Stimulated activated memory B cell treated with anti-CD40 and anti-IgM and Interleukin-4, amounts not matched to agents 10 μg/mL and 1 μg/mL and 100 μg/mL, for 72 hours (primary cell): ENCODE measurements at regions not wholly inside any gene's neighbourhood (a gene's known extent, or its start where the extent isn't known, plus 50 kb on each side); places are given as distances from the start of the nearest gene placed in this dataset.
"Not testable (repeated sequence)": the region's sequence is repeated elsewhere in the genome, so short reads cannot be mapped to it uniquely, and the experiment has no call there.

Experiments used
- ATAC-seq: fragments of 150-1000 bp; cut with Tn5 transposase; 2 replicates; pipeline ENCODE4 v1.10.0; 2021
- H3K27ac Mint-ChIP-seq: one replicate; pipeline ENCODE4 v1.8.0; 2022; ENCODE audit warnings: mild to moderate bottlenecking, mixed read lengths
- H3K27me3 Mint-ChIP-seq: one replicate; pipeline ENCODE4 v1.8.0; 2022; ENCODE audit warnings: mixed read lengths
- H3K36me3 Mint-ChIP-seq: one replicate; pipeline ENCODE4 v1.8.0; 2022; ENCODE audit warnings: mixed read lengths
- H3K4me1 Mint-ChIP-seq: one replicate; pipeline ENCODE4 v1.8.0; 2022; ENCODE audit warnings: mixed read lengths
- H3K4me3 Mint-ChIP-seq: one replicate; pipeline ENCODE4 v1.8.0; 2022; ENCODE audit warnings: mild to moderate bottlenecking, moderate library complexity, mixed read lengths
- H3K9me3 Mint-ChIP-seq: one replicate; pipeline ENCODE4 v1.8.0; 2022; ENCODE audit warnings: mixed read lengths

- peaks cover 9% of the 10 kb centered on the region for H3K9me3 Mint-ChIP-seq
- no peaks in the 10 kb centered on the region for H3K4me1 Mint-ChIP-seq
- H3K27me3 Mint-ChIP-seq: no peaks in the 10 kb centered on the region
- H3K36me3 Mint-ChIP-seq: no peaks in the 10 kb centered on the region
- H3K4me3 Mint-ChIP-seq: no peak overlapping the region
- ATAC-seq: no peak
- H3K27ac Mint-ChIP-seq: no peak overlapping the region
These were observed 2031.8 kb upstream of the CDH6 start for GRCh38 chr5:29161399-29162291.

GRCh38 chr5:29157975-29158374, 2035.5 kb upstream of the CDH6 start:
- H3K4me3 Mint-ChIP-seq: no peak overlapping the region
- no peak overlapping the region for H3K27ac Mint-ChIP-seq
- H3K27me3 Mint-ChIP-seq: no peaks in the 10 kb centered on the region
- ATAC-seq: no peak
- H3K36me3 Mint-ChIP-seq: no peaks in the 10 kb centered on the region
- peaks cover 11% of the 10 kb centered on the region for H3K9me3 Mint-ChIP-seq
- no peaks in the 10 kb centered on the region for H3K4me1 Mint-ChIP-seq

DNA sequence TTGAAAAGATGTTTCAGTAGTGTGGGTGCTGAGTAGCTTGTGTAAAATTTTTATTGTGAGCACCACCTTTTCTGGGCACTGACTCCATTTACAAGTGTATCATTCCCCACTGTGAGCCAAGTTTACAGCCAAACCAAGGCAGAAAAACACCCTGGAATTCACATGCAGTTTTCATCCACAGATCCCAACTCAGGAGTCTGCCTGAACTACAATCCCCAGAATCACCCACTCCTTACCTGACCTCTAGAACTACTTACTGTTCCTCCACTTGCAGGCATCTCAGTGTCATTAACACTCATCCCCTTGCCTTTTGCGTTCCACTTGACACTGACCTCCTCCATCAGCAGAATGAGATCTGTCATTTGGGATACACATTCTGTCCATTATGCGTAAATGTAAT, 2042.6 kb upstream of the CDH6 start:
- H3K36me3 Mint-ChIP-seq: no peaks in the 10 kb centered on the region
- no peak overlapping the region for H3K4me3 Mint-ChIP-seq
- peaks cover 4% of the 10 kb centered on the region for H3K9me3 Mint-ChIP-seq
- H3K4me1 Mint-ChIP-seq: no peaks in the 10 kb centered on the region
- no peak overlapping the region for H3K27ac Mint-ChIP-seq
- no peak for ATAC-seq
- no peaks in the 10 kb centered on the region for H3K27me3 Mint-ChIP-seq

DNA sequence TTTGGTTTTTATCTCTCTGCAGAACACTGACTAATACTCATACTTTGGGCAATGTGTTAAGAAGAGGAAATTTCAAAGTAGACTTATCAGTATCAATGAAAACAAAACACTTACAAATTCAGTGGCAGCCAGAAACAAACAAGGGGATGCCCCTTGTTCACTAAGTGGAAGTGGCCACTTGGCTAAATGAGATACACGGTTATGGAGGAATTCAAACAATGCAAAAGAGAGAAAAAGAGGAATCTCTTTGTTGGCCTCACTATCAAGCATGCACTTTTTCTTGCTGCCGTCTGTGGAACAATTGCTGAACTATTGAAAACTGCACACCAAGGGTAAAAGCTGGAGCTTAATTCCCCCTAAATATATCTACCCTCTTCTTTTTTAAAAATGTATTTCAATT, 2044.9 kb upstream of the CDH6 start:
- Mint-ChIP-seq H3K27me3 (no peaks in the 10 kb centered on the region), H3K36me3 (no peaks in the 10 kb centered on the region), H3K27ac (no peak overlapping the region), H3K4me3 (no peak overlapping the region), H3K9me3 (peaks cover 2% of the 10 kb centered on the region), H3K4me1 (no peaks in the 10 kb centered on the region)
- ATAC-seq: no peak

DNA sequence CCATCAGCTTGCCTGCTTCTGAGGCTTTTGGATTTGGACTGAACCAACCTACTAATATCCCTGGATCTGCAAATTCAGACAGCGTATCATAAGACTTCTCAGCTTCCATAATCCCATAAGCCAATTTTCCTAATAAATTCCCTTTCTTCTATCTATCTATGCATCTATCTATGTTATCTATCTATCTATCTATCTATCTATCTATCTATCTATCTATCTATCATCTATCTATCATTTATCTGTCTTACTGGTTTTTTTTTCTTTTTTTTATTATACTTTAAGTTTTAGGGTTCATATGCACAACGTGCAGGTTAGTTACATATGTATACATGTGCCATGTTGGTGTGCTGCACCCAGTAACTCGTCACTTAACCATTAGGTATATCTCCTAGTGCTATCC, 2045.4 kb upstream of the CDH6 start:
- H3K4me1 Mint-ChIP-seq: no peaks in the 10 kb centered on the region
- no peaks in the 10 kb centered on the region for H3K27me3 Mint-ChIP-seq
- H3K27ac Mint-ChIP-seq: no peak overlapping the region
- ATAC-seq: no peak
- no peak overlapping the region for H3K4me3 Mint-ChIP-seq
- no peaks in the 10 kb centered on the region for H3K36me3 Mint-ChIP-seq
- H3K9me3 Mint-ChIP-seq: peaks cover 2% of the 10 kb centered on the region

DNA sequence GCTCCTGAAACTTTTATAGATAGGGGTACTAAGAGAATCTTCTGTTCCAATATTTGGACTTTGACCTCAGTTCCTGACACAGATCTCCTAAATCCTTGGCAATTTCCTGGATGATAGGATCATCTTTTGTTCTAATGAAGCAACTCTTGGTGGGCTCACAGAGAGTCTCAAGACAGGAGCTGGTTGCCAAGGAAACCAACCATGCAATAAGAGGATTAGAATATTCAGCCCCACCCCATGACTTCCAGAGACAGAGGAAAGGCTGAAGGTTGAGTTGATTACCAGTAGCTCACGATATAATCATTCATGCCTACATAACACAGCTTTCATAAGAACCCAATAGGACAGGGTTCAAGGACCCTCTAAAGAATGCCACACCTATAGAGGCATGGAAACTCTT, 2050.2 kb upstream of the CDH6 start:
- Mint-ChIP-seq H3K36me3 (no peaks in the 10 kb centered on the region), H3K27me3 (no peaks in the 10 kb centered on the region), H3K9me3 (no peaks in the 10 kb centered on the region), H3K4me3 (no peak overlapping the region), H3K27ac (no peak overlapping the region), H3K4me1 (no peaks in the 10 kb centered on the region)
- no peak for ATAC-seq

DNA sequence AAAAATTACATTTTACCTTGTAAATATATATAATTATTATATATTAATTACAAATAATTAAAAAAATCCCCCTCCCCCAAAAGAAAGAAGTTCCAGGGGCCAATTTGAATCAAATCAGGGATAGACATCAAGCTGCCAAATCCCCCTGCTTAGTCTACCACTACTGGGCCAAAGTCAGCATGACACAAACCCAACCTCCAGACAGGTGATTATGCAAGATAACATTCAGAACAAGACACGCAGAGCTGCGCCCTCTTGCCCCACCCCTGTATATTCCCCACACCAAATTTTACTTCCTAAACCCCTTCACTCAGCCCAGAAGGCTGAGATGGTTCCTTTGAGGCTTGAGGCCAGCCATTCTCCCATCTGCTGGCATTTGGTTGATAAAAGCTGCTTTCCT, 2059.1 kb upstream of the CDH6 start:
- ATAC-seq: no peak
- Mint-ChIP-seq H3K9me3 (peaks cover 7% of the 10 kb centered on the region), H3K4me3 (no peak overlapping the region), H3K4me1 (no peaks in the 10 kb centered on the region), H3K27ac (no peak overlapping the region), H3K36me3 (no peaks in the 10 kb centered on the region), H3K27me3 (no peaks in the 10 kb centered on the region)

DNA sequence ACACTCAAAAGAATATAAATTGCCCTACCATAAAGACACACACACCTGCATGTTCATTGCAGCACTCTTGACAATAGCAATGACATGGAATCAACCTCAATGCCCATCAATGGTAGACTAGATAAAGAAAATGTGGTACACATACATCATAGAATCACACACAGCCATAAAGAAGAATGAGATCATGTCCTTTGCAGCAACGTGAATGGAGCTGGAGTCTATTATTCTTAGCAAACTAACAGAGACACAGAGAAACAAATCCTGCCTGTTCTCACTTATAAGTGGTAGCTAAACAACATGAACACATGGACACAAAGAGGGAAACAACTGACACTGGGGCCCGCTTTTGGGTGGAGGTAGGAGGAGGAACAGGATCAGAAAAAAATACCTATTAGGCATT, 2062.2 kb upstream of the CDH6 start:
- ATAC-seq: no peak
- Mint-ChIP-seq H3K9me3 (peaks cover 7% of the 10 kb centered on the region), H3K4me1 (no peaks in the 10 kb centered on the region), H3K4me3 (no peak overlapping the region), H3K27ac (no peak overlapping the region), H3K36me3 (no peaks in the 10 kb centered on the region), H3K27me3 (no peaks in the 10 kb centered on the region)

GRCh38 chr5:29130786-29131185, 2062.7 kb upstream of the CDH6 start:
- Mint-ChIP-seq H3K36me3 (no peaks in the 10 kb centered on the region), H3K9me3 (peaks cover 7% of the 10 kb centered on the region), H3K4me1 (no peaks in the 10 kb centered on the region), H3K27ac (no peak overlapping the region), H3K4me3 (no peak overlapping the region), H3K27me3 (no peaks in the 10 kb centered on the region)
- no peak for ATAC-seq

- not testable (repeated sequence) for H3K4me1 Mint-ChIP-seq, ATAC-seq, H3K27ac Mint-ChIP-seq, H3K27me3 Mint-ChIP-seq, H3K9me3 Mint-ChIP-seq, H3K4me3 Mint-ChIP-seq, H3K36me3 Mint-ChIP-seq
These were observed 2065.8 kb upstream of the CDH6 start for GRCh38 chr5:29127524-29128156.

DNA sequence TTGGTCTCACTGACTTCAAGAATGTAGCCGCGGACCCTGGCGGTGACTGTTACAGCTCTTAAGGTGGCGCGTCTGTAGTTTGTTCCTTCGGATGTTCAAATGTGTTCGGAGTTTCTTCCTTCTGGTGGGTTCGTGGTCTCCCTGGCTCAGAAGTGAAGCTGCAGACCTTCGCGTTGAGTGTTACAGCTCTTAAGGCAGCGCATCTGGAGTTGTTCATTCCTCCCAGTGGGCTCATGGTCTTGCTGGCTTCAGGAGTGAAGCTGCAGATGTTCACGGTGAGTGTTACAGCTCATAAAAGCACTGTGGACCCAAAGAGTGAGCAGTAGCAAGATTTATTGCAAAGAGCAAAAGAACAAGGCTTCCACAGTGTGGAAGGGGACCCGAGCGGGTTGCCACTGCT, 2067.0 kb upstream of the CDH6 start:
- not testable (repeated sequence) for H3K4me3 Mint-ChIP-seq, ATAC-seq, H3K27me3 Mint-ChIP-seq, H3K9me3 Mint-ChIP-seq, H3K36me3 Mint-ChIP-seq, H3K27ac Mint-ChIP-seq, H3K4me1 Mint-ChIP-seq

GRCh38 chr5:29122306-29122705, 2071.2 kb upstream of the CDH6 start:
- Mint-ChIP-seq H3K27me3 (no peaks in the 10 kb centered on the region), H3K4me1 (no peaks in the 10 kb centered on the region), H3K36me3 (no peaks in the 10 kb centered on the region), H3K4me3 (no peak overlapping the region), H3K9me3 (peaks cover 6% of the 10 kb centered on the region), H3K27ac (no peak overlapping the region)
- ATAC-seq: peak; percentile 12

DNA sequence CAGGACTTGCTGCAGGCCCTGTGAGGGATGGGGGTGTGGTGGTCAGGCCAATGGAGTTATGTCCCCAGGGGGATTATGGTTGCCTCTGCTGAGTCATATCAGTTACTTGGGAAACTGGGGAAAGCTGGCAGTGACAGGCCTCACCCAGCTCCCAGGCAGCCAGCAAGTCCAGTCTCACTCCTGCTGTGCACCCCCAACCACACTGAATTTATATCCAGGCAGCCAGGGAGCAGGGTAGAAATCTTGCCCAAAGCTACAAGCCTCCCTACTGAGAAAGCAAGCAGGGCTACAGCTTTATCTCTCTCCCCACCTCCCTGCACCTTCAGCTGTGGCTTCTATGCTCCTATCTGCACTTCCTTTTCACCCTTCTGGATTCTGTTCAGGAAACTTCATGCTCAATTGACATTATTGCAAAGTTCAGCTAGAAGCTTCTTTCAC, 2076.0 kb upstream of the CDH9 start:
- Mint-ChIP-seq H3K4me1 (no peaks in the 10 kb centered on the region), H3K4me3 (no peak overlapping the region), H3K9me3 (no peaks in the 10 kb centered on the region), H3K36me3 (no peaks in the 10 kb centered on the region), H3K27me3 (no peaks in the 10 kb centered on the region), H3K27ac (no peak overlapping the region)
- no peak for ATAC-seq

GRCh38 chr5:29113516-29113915, 2075.1 kb upstream of the CDH9 start:
- H3K4me3 Mint-ChIP-seq: no peak overlapping the region
- no peaks in the 10 kb centered on the region for H3K4me1 Mint-ChIP-seq
- ATAC-seq: no peak
- H3K36me3 Mint-ChIP-seq: no peaks in the 10 kb centered on the region
- peaks cover 5% of the 10 kb centered on the region for H3K9me3 Mint-ChIP-seq
- H3K27ac Mint-ChIP-seq: no peak overlapping the region
- H3K27me3 Mint-ChIP-seq: no peaks in the 10 kb centered on the region

DNA sequence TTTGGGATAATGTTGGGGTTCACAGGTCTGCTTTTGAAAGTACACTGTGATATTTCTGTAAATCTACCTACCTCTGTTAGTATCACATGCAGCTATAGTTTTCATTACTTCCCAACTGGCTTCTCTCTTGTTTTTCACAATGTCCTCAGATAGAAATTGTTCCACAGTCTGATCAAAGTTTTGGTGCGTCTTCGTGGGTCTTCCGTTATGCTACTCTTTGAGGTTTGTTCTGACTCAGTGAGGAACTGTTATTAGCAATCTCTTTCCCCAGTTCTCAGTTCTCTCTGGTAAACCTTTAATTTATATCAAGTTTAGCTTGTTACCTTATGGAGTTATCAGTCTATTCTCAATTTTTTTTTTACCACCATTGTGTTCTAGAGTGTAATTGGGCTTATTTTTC, 2061.2 kb upstream of the CDH9 start:
- Mint-ChIP-seq H3K27ac (no peak overlapping the region), H3K4me1 (no peaks in the 10 kb centered on the region), H3K36me3 (no peaks in the 10 kb centered on the region), H3K27me3 (no peaks in the 10 kb centered on the region), H3K9me3 (peaks cover 5% of the 10 kb centered on the region), H3K4me3 (no peak overlapping the region)
- no peak for ATAC-seq

GRCh38 chr5:29089591-29090130, 2051.3 kb upstream of the CDH9 start:
- no peaks in the 10 kb centered on the region for H3K4me1 Mint-ChIP-seq
- no peak overlapping the region for H3K27ac Mint-ChIP-seq
- peaks cover 9% of the 10 kb centered on the region for H3K9me3 Mint-ChIP-seq
- H3K4me3 Mint-ChIP-seq: no peak overlapping the region
- no peaks in the 10 kb centered on the region for H3K36me3 Mint-ChIP-seq
- no peak for ATAC-seq
- no peaks in the 10 kb centered on the region for H3K27me3 Mint-ChIP-seq
